PC-9 (cell line): ENCODE measurements at regions not wholly inside any gene's neighbourhood (a gene's known extent, or its start where the extent isn't known, plus 50 kb on each side); places are given as distances from the start of the nearest gene placed in this dataset.
"Not testable (repeated sequence)": the region's sequence is repeated elsewhere in the genome, so short reads cannot be mapped to it uniquely, and the experiment has no call there.

Experiments
- CTCF ChIP-seq: fragments of 200-600 bp; sonication (generic); conservative IDR thresholded peaks from 2 replicates; pipeline ENCODE4 v1.6.1; 2017; ENCODE audit warnings: mixed run types, antibody characterized with exemption, mild to moderate bottlenecking, moderate library complexity
- EZH2 ChIP-seq: fragments of 200-600 bp; sonication (generic); IDR thresholded peaks from 2 replicates; pipeline ENCODE4 v1.8.0; 2017; ENCODE audit warnings: antibody characterized with exemption, low read depth

GRCh38 chr15:79652972-79653371 lies 220.8 kb downstream of the MINAR1 start:
- not testable (repeated sequence) for TF ChIP-seq CTCF, EZH2
